Medulla oblongata (tissue), 1 donor: ENCODE measurements at regions not wholly inside any gene's neighbourhood (a gene's known extent, or its start where the extent isn't known, plus 50 kb on each side); places are given as distances from the start of the nearest gene placed in this dataset.

ENCODE experiments used
- DNase-seq: peaks from one replicate; pipeline ENCODE4 v3.0.0-alpha.2; 2015; ENCODE audit errors: extremely low spot score

DNA sequence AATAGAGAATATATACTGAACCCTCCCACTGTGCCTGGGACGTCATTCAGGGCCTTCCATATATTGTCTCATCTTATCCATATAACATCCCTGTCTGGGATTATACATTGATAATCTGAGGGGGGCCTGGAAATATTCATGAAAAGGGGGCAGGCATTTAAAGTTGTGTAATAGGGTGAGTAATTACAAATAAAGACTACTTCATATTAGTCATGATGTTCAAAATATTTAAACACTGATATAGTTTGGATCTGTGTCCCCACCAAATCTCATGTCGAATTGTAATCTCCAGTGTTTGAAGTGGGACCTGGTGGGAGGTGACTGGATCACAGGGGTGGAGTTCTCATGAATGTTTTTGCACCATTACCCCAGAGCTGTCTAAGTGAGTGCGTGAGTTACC lies 97.8 kb downstream of the AQP9 start:
- DNase-seq, result no peak

DNA sequence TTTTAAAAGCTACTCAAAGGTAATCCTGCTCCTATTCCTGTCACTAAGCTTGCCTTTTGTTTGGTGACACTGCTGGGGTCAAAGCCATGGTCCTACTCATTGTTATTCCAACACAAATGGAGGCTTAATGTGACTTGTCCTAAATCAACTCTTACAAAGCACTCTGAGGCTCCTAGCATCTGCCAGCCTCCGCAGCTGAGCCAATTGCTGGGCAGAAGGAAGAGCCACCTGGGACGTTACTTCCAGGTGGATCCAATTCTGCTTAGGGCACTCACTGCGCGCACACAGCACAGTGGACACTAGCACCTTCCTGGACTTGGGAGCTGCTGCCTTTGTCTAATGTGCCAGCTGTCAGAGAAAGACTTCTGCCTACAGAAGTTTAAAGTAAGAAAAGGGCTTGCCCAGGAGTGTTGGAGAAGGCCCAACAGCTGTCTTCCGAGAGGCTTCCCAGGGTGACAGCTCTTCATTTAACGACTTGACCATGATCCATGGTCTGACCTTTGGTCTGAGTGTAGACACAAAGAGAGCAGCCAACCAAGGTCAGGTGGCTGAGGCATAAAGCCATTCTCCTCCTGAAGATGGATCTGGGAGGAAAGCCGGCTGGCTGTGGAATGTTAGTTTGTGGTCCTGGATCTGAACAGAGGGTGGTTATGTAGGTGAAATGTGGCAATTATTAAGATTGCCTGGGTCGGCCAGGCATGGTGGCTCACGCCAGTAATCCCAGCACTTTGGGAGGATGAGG lies 102.2 kb downstream of the AQP9 start:
- no peak for DNase-seq

DNA sequence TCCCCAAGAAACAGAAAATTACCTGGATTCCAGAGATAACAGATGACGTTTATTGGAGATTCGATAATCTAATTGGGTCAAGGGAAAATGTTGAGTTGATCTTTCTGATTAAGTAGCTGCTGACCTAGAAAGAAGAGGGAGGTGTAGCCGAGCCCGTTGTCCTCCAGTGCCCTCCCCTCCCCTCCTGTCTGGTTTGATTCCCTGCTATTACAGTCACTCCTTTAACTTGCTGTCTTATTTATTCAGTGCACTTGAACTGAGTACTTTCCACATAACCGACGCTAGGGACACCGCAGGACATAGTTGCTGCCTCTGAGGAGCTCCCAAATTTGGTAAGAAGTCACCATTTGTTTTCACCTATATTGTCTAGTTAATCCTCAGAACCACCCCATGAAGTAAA lies 103.7 kb downstream of the AQP9 start:
- DNase-seq, result no peak

- DNase-seq, result no peak
Measured at GRCh38 chr15:58243070-58243469, 104.9 kb downstream of the AQP9 start.

DNA sequence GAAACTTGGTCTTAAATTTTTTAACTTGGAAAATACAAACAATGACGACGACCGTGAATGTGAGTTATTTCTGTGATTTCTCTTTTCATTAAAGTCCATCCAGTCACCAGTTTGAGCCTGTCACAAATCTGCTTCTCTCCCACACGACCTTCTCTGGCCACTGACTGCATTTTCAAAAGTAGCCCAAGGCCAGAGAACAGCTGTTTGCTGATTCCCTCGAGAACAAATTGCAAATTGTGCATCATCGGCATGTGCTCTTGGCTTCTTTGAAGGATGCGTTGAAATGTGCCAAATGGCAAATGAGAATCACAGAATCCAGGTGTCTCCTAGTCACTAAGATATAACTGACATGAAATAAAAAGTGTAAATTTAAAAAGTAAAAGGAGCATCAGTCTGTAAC lies 106.4 kb downstream of the AQP9 start:
- DNase-seq, result no peak

GRCh38 chr15:58246041-58246440 lies 107.9 kb downstream of the AQP9 start:
- no peak for DNase-seq

- DNase-seq, result peak; percentile 85
Measured at GRCh38 chr15:58247855-58248842, 110.0 kb downstream of the AQP9 start.

DNA sequence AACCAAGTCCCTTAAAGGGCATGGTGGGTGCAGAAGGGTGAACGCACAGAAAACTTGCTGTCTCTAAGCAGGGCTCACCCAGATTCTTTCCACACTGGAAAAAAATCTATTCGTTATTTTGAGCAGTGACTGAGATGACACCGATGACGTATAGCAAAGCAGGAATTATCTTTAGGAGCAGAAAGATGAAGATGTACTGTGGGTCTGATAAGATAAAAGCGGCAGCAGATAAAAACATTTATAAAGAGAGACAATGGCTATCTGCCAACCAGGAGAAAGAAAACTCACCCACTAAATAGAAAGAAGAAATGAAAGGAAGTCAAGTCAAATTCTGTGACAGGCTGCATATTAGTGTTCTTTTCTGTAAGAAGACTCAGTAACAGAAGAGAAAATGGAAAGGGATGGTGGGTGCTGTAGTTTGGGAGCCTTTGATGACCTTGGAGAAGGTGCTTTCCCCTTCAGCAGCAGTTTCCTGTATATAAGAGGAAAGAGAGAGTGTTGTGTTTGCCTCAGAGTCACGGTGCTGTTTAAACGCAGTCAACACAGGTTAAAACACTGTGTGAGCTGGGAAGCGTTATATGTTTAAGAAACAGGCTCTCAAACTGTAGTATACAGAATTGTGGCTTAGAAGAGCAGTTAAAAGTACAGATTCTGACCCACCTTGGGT lies 111.6 kb downstream of the AQP9 start:
- DNase-seq, result no peak

GRCh38 chr15:58252586-58253323 lies 114.6 kb downstream of the AQP9 start:
- no peak for DNase-seq

DNA sequence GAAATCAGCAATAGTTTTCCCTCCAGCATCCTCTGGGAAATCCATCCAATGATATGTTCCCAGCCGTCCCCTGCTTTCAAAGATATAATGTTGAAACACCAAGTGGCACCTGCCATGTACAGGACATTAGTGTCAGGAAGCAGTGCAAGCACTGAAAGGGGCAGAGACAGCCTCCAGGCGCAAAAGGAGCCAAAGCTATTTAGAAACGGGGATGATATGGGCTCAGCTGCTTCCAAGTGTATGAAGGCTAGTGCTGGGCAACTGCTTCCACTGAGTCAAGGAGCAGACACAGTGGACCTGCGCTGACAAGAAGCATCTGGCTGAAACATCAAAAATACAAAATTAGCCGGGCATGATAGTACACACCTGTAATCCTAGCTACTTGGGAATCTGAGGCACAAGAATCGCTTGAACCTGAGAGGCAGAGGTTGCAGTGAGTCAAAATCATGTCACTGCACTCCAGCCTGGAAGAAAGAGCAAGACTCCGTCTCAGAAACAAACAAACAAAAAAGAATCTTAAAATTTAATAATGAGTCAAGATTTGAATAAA lies 119.7 kb downstream of the AQP9 start:
- DNase-seq, result no peak

GRCh38 chr15:58258501-58259292 lies 120.5 kb downstream of the AQP9 start:
- DNase-seq, result no peak

- no peak for DNase-seq
Measured at GRCh38 chr15:58260205-58260724, 122.1 kb downstream of the AQP9 start.

- no peak for DNase-seq
Measured at GRCh38 chr15:58260725-58261267, 122.6 kb downstream of the AQP9 start.

- no peak for DNase-seq
Measured at GRCh38 chr15:58261368-58261767, 123.2 kb downstream of the AQP9 start.

- DNase-seq, result no peak
Measured at GRCh38 chr15:58264053-58264971, 126.1 kb downstream of the AQP9 start.

DNA sequence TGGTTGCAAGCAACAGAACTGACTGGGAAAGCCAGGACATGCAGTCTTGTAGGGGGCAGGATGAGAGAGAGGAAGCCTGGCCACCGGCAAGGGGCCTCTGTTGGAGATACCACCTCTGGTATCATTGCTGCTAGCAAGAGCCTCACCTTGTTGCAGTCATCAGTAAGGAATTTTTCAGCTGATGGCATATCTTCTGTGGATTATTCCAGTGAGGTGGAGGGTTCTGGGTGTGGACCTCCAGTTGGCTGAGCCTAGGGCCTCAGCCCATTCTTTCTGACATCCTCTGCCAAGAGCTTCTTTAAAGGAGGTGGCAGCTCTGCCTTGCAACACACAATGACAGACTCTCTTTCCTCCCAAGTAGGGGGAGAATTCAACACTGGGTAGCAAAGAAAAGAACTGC lies 128.9 kb downstream of the AQP9 start:
- no peak for DNase-seq

- no peak for DNase-seq
Measured at GRCh38 chr15:58268746-58269267, 130.6 kb downstream of the AQP9 start.
